B cell (primary cell): ENCODE measurements at regions not wholly inside any gene's neighbourhood (a gene's known extent, or its start where the extent isn't known, plus 50 kb on each side); places are given as distances from the start of the nearest gene placed in this dataset.
A peak's percentile ranks its signal among the peaks of the same experiment; 100 is the strongest.

Experiments
- ATAC-seq: fragments of 200-7000 bp; cut with Tn5 transposase; one replicate; pipeline ENCODE4 v1.10.0; 2021; ENCODE audit warnings: low read depth, mild to moderate bottlenecking, moderate number of reproducible peaks, moderate library complexity
- CTCF ChIA-PET: fragments of 350-600 bp; sonication (Branson Sonifier 250); formaldehyde crosslinking; loops from one replicate; lab custom pipeline; 2021; ENCODE audit warnings: antibody characterized with exemption, inconsistent platforms; lab: Charles Lee
- POLR2A ChIA-PET: fragments of 350-600 bp; sonication (Branson Sonifier 250); formaldehyde crosslinking; loops from one replicate; lab custom pipeline; 2021; ENCODE audit warnings: antibody characterized with exemption; lab: Charles Lee
- DNase-seq: peaks from one replicate; pipeline ENCODE4 v3.0.0; 2013
- H2AFZ ChIP-seq: 2 replicates; pipeline ENCODE4 v1.6.1; 2012; ENCODE audit warnings: mild to moderate bottlenecking, low read depth, low read length; ENCODE audit not compliant: insufficient read depth, poor library complexity, severe bottlenecking
- H3K27ac ChIP-seq, 2 donors: 1 replicate in 1 of 2; 2 replicates in 1 of 2; pipeline ENCODE4 v1.5.1; 2012 to 2013; ENCODE audit warnings: low read length in 2 of 2, mild to moderate bottlenecking in 2 of 2, moderate library complexity in 1 of 2
- H3K27me3 ChIP-seq, 4 experiments: fragments of 200-600 bp in 1 of 4; sonication (generic) in 1 of 4; replicated peaks in 1 of 4; 1 replicate in 2 of 4; 2 replicates in 2 of 4; pipeline versions ENCODE4 v1.6.1 to v1.7.0; 2013 to 2016; ENCODE audit warnings: low read length in 3 of 4, mild to moderate bottlenecking in 2 of 4, mixed read lengths in 1 of 4, moderate library complexity in 1 of 4; ENCODE audit not compliant: insufficient read depth in 4 of 4, control insufficient read depth in 3 of 4; ENCODE audit errors: control extremely low read depth in 1 of 4
- H3K36me3 ChIP-seq, 2 experiments: replicated peaks in 1 of 2; 1 replicate in 1 of 2; 2 replicates in 1 of 2; pipeline versions ENCODE4 v1.6.1 to v1.7.1; 2013; ENCODE audit warnings: low read length in 1 of 2; ENCODE audit not compliant: insufficient read depth in 2 of 2, control insufficient read depth in 1 of 2; ENCODE audit errors: control extremely low read depth in 1 of 2, extremely low read depth in 1 of 2
- H3K4me1 ChIP-seq, 2 donors: fragments of 200-600 bp in 1 of 2; sonication (generic) in 1 of 2; 1 replicate in 1 of 2; 2 replicates in 1 of 2; pipeline versions ENCODE4 v1.5.1 to v1.6.1; 2013 to 2017; ENCODE audit warnings: low read length in 2 of 2; ENCODE audit not compliant: control insufficient read depth in 2 of 2, insufficient read depth in 2 of 2
- H3K4me2 ChIP-seq: replicated peaks from 2 replicates; pipeline ENCODE3; 2012; ENCODE audit warnings: mild to moderate bottlenecking, low read depth, low read length; ENCODE audit not compliant: poor library complexity, severe bottlenecking
- H3K4me3 ChIP-seq, 5 experiments: fragments of 200-600 bp in 1 of 5; sonication (generic) in 1 of 5; 1 replicate in 3 of 5; 2 replicates in 2 of 5; pipeline versions ENCODE4 v1.5.1 to v1.7.0; 2011 to 2016; ENCODE audit warnings: low read length in 4 of 5, mild to moderate bottlenecking in 4 of 5, low read depth in 2 of 5, control low read depth in 1 of 5, moderate library complexity in 1 of 5; ENCODE audit not compliant: insufficient read depth in 1 of 5; ENCODE audit errors: control extremely low read depth in 1 of 5, extremely low read depth in 1 of 5
- H3K79me2 ChIP-seq: fragments of 200-600 bp; sonication (generic); one replicate; pipeline ENCODE4 v1.6.0; 2016; ENCODE audit warnings: low read length; ENCODE audit not compliant: control insufficient read depth, insufficient read depth
- H3K9ac ChIP-seq: fragments of 200-600 bp; sonication (generic); 2 replicates; pipeline ENCODE4 v1.6.1; 2017; ENCODE audit warnings: mild to moderate bottlenecking, low read length, moderate library complexity
- H3K9me3 ChIP-seq, 3 donors: one replicate each; pipeline versions ENCODE4 v1.6.1 to v1.7.1; 2013; ENCODE audit warnings: low read length in 2 of 3; ENCODE audit not compliant: control insufficient read depth in 2 of 3, insufficient read depth in 1 of 3; ENCODE audit errors: control extremely low read depth in 1 of 3
- H4K20me1 ChIP-seq: 2 replicates; pipeline ENCODE4 v1.6.0; 2012; ENCODE audit warnings: mild to moderate bottlenecking, low read length; ENCODE audit not compliant: insufficient read depth, control insufficient read depth, poor library complexity, severe bottlenecking
- H3K27ac Mint-ChIP-seq: one replicate; pipeline ENCODE4 v1.8.0; 2021; ENCODE audit warnings: mixed read lengths
- H3K27me3 Mint-ChIP-seq: one replicate; pipeline ENCODE4 v1.8.0; 2021; ENCODE audit warnings: mixed read lengths
- H3K4me1 Mint-ChIP-seq: one replicate; pipeline ENCODE4 v1.8.0; 2021; ENCODE audit warnings: mixed read lengths
- H3K4me3 Mint-ChIP-seq: one replicate; pipeline ENCODE4 v1.8.0; 2021; ENCODE audit warnings: mixed read lengths
- H3K9me3 Mint-ChIP-seq: one replicate; pipeline ENCODE4 v1.8.0; 2022; ENCODE audit warnings: mixed read lengths; ENCODE audit not compliant: insufficient read depth
- EZH2 ChIP-seq: IDR thresholded peaks from 2 replicates; pipeline ENCODE4 v1.6.1; 2012; ENCODE audit warnings: borderline replicate concordance, low read depth, mild to moderate bottlenecking, moderate library complexity, low read length; ENCODE audit not compliant: insufficient read depth, poor library complexity, severe bottlenecking
- WGBS: methylation state at CpG from one replicate; pipeline ENCODE4 v1.1.5; 2013; ENCODE audit warnings: missing lambda C conversion rate; ENCODE audit not compliant: insufficient coverage; 5-methylcytosine and 5-hydroxymethylcytosine counted together
- intact Hi-C: fragments of 100-400 bp; cut with micrococcal nuclease; formaldehyde crosslinking; loops from one replicate; pipeline ENCODE4 v1.10.0; 2022
- TF ChIP-seq, protein P1 (sequence below): fragments of 200-600 bp; IDR thresholded peaks from one replicate; pipeline ENCODE4 v1.8.0; 2022; ENCODE audit warnings: antibody characterized with exemption, mild to moderate bottlenecking

GRCh38 chr12:46473634-46474329, 101.2 kb upstream of the SLC38A2 start:
- TF ChIP-seq, protein P1, sequence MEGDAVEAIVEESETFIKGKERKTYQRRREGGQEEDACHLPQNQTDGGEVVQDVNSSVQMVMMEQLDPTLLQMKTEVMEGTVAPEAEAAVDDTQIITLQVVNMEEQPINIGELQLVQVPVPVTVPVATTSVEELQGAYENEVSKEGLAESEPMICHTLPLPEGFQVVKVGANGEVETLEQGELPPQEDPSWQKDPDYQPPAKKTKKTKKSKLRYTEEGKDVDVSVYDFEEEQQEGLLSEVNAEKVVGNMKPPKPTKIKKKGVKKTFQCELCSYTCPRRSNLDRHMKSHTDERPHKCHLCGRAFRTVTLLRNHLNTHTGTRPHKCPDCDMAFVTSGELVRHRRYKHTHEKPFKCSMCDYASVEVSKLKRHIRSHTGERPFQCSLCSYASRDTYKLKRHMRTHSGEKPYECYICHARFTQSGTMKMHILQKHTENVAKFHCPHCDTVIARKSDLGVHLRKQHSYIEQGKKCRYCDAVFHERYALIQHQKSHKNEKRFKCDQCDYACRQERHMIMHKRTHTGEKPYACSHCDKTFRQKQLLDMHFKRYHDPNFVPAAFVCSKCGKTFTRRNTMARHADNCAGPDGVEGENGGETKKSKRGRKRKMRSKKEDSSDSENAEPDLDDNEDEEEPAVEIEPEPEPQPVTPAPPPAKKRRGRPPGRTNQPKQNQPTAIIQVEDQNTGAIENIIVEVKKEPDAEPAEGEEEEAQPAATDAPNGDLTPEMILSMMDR, result no peak
- TF ChIP-seq EZH2, result no peak
- no peaks in the 10 kb centered on the region for H3K27me3 Mint-ChIP-seq
- Histone ChIP-seq H4K20me1 (no peaks in the 10 kb centered on the region), H3K27me3 (no peaks in the 10 kb centered on the region), H2AFZ (peak overlapping the region; percentile 63), H3K4me3 (peak overlapping the region in 3 of 5 experiments; percentile 28 to 43 (median 29)), H3K9me3 (no peaks in the 10 kb centered on the region), H3K9ac (peak overlapping the region; percentile 37), H3K4me2 (peak overlapping the region; percentile 58), H3K4me1 (peaks cover 12 to 21% of the 10 kb centered on the region in 2 donors), H3K27ac (peak overlapping the region in 1 of 2 donors; percentile 62), H3K36me3 (no peaks in the 10 kb centered on the region), H3K79me2 (peaks cover 23% of the 10 kb centered on the region)
- POLR2A ChIA-PET, result no interaction called here
- WGBS, result no CpG with 5 or more reads among the region's 8 CpGs
- CTCF ChIA-PET, result interaction anchor here (1.1 to 1.4 kb wide), 2 partner anchors 13 to 15 kb away, joined by 3 to 4 read pairs; no protein-coding TSS in a partner anchor
- no peak for ATAC-seq
- DNase-seq, result peak; percentile 26
- H3K4me1 Mint-ChIP-seq, result peaks cover 18% of the 10 kb centered on the region
- intact Hi-C loops, result loop anchor here (2.0 kb wide), 2 partner anchors 13 to 17 kb away; no protein-coding TSS in a partner anchor
- H3K9me3 Mint-ChIP-seq, result no peaks in the 10 kb centered on the region
- H3K27ac Mint-ChIP-seq, result peak overlapping the region; percentile 72
- H3K4me3 Mint-ChIP-seq, result peak overlapping the region; percentile 70
